OCI-LY3 (cell line): ENCODE measurements at regions not wholly inside any gene's neighbourhood (a gene's known extent, or its start where the extent isn't known, plus 50 kb on each side); places are given as distances from the start of the nearest gene placed in this dataset.

Experiments
- H2AFZ ChIP-seq: fragments of 200-600, 300-600 bp; shearing (Covaris generic); 2 replicates; pipeline ENCODE4 v1.6.0; 2014; ENCODE audit warnings: antibody characterized with exemption, low read depth, low read length
- H3K27ac ChIP-seq: fragments of 200-600, 300-600 bp; sonication (generic); 2 replicates; pipeline ENCODE4 v1.5.1; 2014; ENCODE audit warnings: mild to moderate bottlenecking, low read length, moderate library complexity, mixed read lengths
- H3K27me3 ChIP-seq: fragments of 200-600, 300-600 bp; sonication (generic); 2 replicates; pipeline ENCODE4 v1.6.1; 2014; ENCODE audit warnings: low read depth, low read length, mixed read lengths
- H3K36me3 ChIP-seq: fragments of 200-600, 300-600 bp; sonication (generic); replicated peaks from 2 replicates; pipeline ENCODE3; 2014; ENCODE audit warnings: low read depth, low read length, mixed read lengths
- H3K4me1 ChIP-seq: fragments of 300-600, 200-600 bp; sonication (generic); 2 replicates; pipeline ENCODE4 v1.6.1; 2014; ENCODE audit warnings: low read length, mixed read lengths
- H3K4me2 ChIP-seq: fragments of 200-600, 300-600 bp; sonication (generic); 2 replicates; pipeline ENCODE4 v1.6.1; 2014; ENCODE audit warnings: low read length, mixed read lengths
- H3K4me3 ChIP-seq: fragments of 300-600, 200-600 bp; sonication (generic); 2 replicates; pipeline ENCODE4 v1.5.1; 2014; ENCODE audit warnings: antibody characterized with exemption, mild to moderate bottlenecking, low read length, moderate library complexity
- H3K79me2 ChIP-seq: fragments of 300-600, 200-600 bp; shearing (Covaris generic); 2 replicates; pipeline ENCODE4 v1.6.1; 2014; ENCODE audit warnings: mild to moderate bottlenecking, low read length, mixed read lengths
- H3K9ac ChIP-seq: fragments of 300-600, 200-600 bp; shearing (Covaris generic); 2 replicates; pipeline ENCODE4 v1.6.0; 2014; ENCODE audit warnings: mild to moderate bottlenecking, low read length, moderate library complexity
- H3K9me3 ChIP-seq: fragments of 200-600, 300-600 bp; shearing (Covaris generic); 2 replicates; pipeline ENCODE4 v1.6.1; 2014; ENCODE audit warnings: low read length, mixed read lengths; ENCODE audit not compliant: insufficient read depth
- H4K20me1 ChIP-seq: fragments of 200-600, 300-600 bp; sonication (generic); 2 replicates; pipeline ENCODE4 v1.6.1; 2016; ENCODE audit warnings: low read length, mixed read lengths; ENCODE audit not compliant: insufficient read depth
- CTCF ChIP-seq: fragments of 200-600, 300-600 bp; sonication (generic); IDR thresholded peaks from 2 replicates; pipeline ENCODE4 v1.5.1; 2014; ENCODE audit warnings: antibody characterized with exemption, low read length, low read depth
- EZH2phosphoT487 ChIP-seq: fragments of 200-600 bp; shearing (Covaris generic); IDR thresholded peaks from 2 replicates; pipeline ENCODE4 v1.6.1; 2018; ENCODE audit warnings: antibody characterized with exemption, mixed run types, low read depth

GRCh38 chr3:43965656-43966055 is 274.9 kb downstream of the ABHD5 start:
- no peaks in the 10 kb centered on the region for H3K36me3 ChIP-seq
- H3K4me3 ChIP-seq: peak overlapping the region; percentile 55
- no peak for TF ChIP-seq CTCF
- no peak for TF ChIP-seq EZH2phosphoT487
- H2AFZ ChIP-seq: no peak overlapping the region; the same call in 1 of the 2 replicates
- H3K27me3 ChIP-seq: peaks cover 31% of the 10 kb centered on the region
- H4K20me1 ChIP-seq: no peaks in the 10 kb centered on the region
- H3K4me1 ChIP-seq: peaks cover 38% of the 10 kb centered on the region
- H3K79me2 ChIP-seq: no peaks in the 10 kb centered on the region
- H3K9ac ChIP-seq: peak overlapping the region; percentile 39
- peak overlapping the region; percentile 87 for H3K4me2 ChIP-seq
- H3K9me3 ChIP-seq: no peaks in the 10 kb centered on the region
- peak overlapping the region; percentile 73 for H3K27ac ChIP-seq

- Histone ChIP-seq H3K9ac (peak overlapping the region; percentile 39), H2AFZ (no peak overlapping the region), H3K27ac (peak overlapping the region; percentile 73), H3K79me2 (no peaks in the 10 kb centered on the region), H3K4me1 (peaks cover 34% of the 10 kb centered on the region), H3K4me2 (peak overlapping the region; percentile 87), H3K36me3 (no peaks in the 10 kb centered on the region), H3K4me3 (peak overlapping the region; percentile 55), H3K27me3 (peaks cover 31% of the 10 kb centered on the region), H4K20me1 (no peaks in the 10 kb centered on the region), H3K9me3 (no peaks in the 10 kb centered on the region)
- no peak for TF ChIP-seq CTCF
- no peak for TF ChIP-seq EZH2phosphoT487
Measured at GRCh38 chr3:43966126-43966525, 275.4 kb downstream of the ABHD5 start.

- Histone ChIP-seq H3K27ac (0 out of 2 replicates have a peak overlapping the region, but pooled peaks have one; percentile 73), H3K9ac (no peak overlapping the region), H3K4me2 (peak overlapping the region; percentile 87), H2AFZ (no peak overlapping the region), H3K4me1 (peaks cover 34% of the 10 kb centered on the region), H3K79me2 (no peaks in the 10 kb centered on the region), H3K36me3 (no peaks in the 10 kb centered on the region), H3K9me3 (no peaks in the 10 kb centered on the region), H3K27me3 (peaks cover 27% of the 10 kb centered on the region), H3K4me3 (peak overlapping the region; percentile 55; the same call in 1 of the 2 replicates), H4K20me1 (no peaks in the 10 kb centered on the region)
- TF ChIP-seq CTCF: no peak
- TF ChIP-seq EZH2phosphoT487: no peak
Measured at GRCh38 chr3:43966530-43966929, 275.2 kb upstream of the TOPAZ1 start.

GRCh38 chr3:43968465-43968864 is 273.2 kb upstream of the TOPAZ1 start:
- no peaks in the 10 kb centered on the region for H3K36me3 ChIP-seq
- no peak for TF ChIP-seq EZH2phosphoT487
- no peak for TF ChIP-seq CTCF

More at GRCh38 chr3:43968465-43968864, 273.2 kb upstream of the TOPAZ1 start:
- Histone ChIP-seq H4K20me1 (no peaks in the 10 kb centered on the region), H3K9me3 (no peaks in the 10 kb centered on the region), H3K4me1 (peaks cover 34% of the 10 kb centered on the region), H2AFZ (no peak overlapping the region), H3K4me2 (no peak overlapping the region), H3K9ac (no peak overlapping the region), H3K27ac (no peak overlapping the region), H3K79me2 (no peaks in the 10 kb centered on the region), H3K27me3 (peaks cover 22% of the 10 kb centered on the region), H3K4me3 (no peak overlapping the region)
